NCI-H128 (cell line): ENCODE measurements at regions not wholly inside any gene's neighbourhood (a gene's known extent, or its start where the extent isn't known, plus 50 kb on each side); places are given as distances from the start of the nearest gene placed in this dataset.
A peak's percentile ranks its signal among the peaks of the same experiment; 100 is the strongest.

Experiments
- DNase-seq: peaks from one replicate; lab custom pipeline; 2025; ENCODE audit not compliant: unreplicated experiment; lab: John Stamatoyannopoulos, UW

GRCh38 chr3:88535563-88535962 lies 385.8 kb downstream of the C3orf38 start:
- DNase-seq = no peak

DNA sequence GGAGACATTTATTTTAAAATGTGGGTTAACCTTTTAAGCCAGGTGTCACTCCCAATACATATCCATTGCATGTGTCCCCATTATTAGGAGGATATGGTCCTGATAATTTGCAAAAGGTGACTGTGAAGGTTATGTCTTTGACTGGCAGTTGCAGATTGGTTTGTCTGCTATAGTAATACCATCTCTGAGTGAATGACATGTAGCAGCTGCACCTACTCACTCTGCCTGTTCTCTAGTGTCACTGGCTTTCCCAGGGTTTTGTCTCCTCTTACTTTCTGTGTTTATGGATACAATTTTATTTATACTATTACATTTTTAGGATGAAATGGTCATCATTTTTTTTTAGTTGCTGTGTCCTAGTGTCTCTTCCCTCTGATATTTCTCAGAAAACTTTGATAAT lies 393.2 kb downstream of the C3orf38 start:
- no peak for DNase-seq

DNA sequence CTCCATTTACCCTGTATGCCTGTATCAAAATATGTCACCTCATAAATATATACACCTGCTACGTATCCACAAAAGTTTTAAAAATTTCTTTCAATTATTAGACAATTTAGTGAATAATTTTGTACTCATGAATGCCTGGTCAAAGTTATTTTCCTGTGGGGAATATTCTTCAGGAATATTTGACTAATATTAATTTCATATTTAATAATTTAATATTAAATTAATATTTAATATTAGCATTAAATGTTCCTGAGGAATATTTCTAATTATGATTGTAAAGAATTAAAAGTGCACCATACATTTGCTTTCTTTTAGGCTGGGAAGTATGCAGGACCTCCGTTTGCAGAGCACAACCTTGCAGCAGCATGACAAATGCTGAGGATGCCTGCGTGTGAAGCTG lies 422.7 kb downstream of the C3orf38 start:
- DNase-seq = no peak

DNA sequence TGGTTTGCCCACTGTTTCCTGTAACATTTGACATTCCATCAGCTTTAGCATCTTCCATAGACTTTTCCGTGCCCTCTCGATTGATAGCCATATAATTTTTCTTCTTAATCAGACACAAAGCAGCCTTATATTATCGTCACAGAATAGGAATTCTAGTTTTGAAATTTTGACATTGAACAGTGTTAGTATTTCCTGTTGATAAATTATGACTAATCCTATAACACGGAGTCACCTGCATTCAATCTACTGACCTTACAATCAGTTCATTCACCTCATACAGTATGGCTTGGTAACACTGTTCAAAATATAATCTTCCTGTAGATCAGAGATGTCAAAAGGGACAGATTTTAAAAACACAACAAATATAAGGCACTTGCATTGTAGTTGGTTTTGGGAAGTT lies 423.7 kb downstream of the C3orf38 start:
- no peak for DNase-seq

DNA sequence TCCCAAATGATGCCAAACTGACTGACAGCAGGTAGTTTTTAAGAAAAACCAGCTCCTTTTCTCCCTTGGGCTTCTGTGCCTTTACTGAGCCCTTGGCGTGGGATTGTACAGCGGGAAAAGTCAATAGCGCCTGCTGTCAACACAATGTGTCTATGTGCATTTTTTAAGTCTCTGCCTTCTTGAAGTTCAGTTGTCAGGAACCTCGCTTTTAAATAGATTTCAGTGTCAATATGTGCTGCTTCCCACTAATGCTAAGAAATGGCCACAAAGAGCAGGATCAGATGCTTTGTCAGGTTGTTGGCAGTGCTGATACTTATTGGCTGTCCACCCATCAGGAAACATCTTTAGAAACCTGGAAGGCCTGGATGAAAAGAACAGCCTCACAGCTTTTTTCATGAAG lies 424.4 kb downstream of the C3orf38 start:
- no peak for DNase-seq

DNA sequence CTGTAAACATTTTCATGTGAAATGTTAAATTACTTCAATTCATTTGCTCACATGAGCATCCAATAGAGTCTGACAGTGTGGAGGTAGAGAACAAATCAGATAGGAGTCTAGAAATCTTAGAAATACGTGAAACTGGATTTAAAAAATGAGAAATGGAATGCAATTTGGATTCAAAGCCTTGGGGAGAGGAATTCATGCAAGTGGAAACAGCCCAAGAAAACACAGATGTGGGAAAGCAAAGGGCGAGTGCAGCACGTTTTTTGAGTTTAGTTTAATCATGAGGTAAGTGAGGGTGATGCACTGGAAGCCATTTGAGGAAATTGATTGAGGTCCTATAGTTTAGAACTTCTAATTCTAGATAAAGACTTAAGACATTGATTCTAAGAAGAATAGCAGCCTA lies 434.7 kb downstream of the C3orf38 start:
- no peak for DNase-seq

- DNase-seq = no peak
Measured at GRCh38 chr3:88586121-88586640, 436.4 kb downstream of the C3orf38 start.

DNA sequence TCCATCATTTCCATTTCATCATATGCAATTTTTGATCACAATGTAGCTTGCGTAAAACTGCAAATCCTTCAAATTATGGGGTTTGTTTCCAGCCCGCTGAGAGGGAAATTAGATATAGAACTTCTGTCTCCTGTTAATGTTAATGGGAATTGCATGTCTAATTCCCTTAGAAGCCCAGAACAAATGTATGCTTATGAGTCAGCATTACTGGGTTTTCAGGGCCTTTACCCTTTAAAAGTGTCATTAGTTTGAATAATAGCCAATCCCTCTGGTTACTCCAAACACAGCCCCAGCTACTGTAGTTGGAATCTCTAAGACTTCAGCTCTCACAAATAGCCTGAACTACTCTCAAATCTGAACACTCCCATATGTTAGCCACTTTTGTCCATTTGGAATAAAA lies 439.4 kb downstream of the C3orf38 start:
- DNase-seq = no peak

- no peak for DNase-seq
Measured at GRCh38 chr3:88595026-88595425, 445.3 kb downstream of the C3orf38 start.

- no peak for DNase-seq
Measured at GRCh38 chr3:88596451-88596850, 446.7 kb downstream of the C3orf38 start.

GRCh38 chr3:88610820-88611219 lies 461.1 kb downstream of the C3orf38 start:
- no peak for DNase-seq

- no peak for DNase-seq
Measured at GRCh38 chr3:88611826-88612326, 462.1 kb downstream of the C3orf38 start.

DNA sequence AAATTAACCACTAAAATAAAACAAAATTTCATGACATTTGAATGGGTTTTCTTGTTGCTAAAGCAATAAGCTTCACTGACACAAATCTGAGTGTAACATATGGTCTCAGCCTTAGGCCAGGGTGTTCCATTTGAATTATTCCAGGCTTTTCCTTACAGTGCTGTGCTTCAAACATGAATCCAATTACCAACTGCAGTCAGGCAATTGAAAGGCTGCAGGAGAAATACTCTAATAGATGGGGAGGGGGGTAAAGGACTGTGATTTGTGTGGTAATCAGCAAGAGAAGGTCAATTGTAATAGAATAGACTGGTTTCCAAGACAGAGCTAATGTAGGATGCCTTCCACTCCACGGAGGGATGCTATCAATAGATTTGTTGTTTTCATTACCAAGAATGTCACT lies 466.7 kb downstream of the C3orf38 start:
- DNase-seq = no peak

GRCh38 chr3:88617283-88617682 lies 467.5 kb downstream of the C3orf38 start:
- DNase-seq = no peak

GRCh38 chr3:88618021-88618645 lies 468.4 kb downstream of the C3orf38 start:
- peak; percentile 29 for DNase-seq

GRCh38 chr3:88621586-88621985 lies 471.8 kb downstream of the C3orf38 start:
- no peak for DNase-seq

- no peak for DNase-seq
Measured at GRCh38 chr3:88623709-88624108, 473.9 kb downstream of the C3orf38 start.

DNA sequence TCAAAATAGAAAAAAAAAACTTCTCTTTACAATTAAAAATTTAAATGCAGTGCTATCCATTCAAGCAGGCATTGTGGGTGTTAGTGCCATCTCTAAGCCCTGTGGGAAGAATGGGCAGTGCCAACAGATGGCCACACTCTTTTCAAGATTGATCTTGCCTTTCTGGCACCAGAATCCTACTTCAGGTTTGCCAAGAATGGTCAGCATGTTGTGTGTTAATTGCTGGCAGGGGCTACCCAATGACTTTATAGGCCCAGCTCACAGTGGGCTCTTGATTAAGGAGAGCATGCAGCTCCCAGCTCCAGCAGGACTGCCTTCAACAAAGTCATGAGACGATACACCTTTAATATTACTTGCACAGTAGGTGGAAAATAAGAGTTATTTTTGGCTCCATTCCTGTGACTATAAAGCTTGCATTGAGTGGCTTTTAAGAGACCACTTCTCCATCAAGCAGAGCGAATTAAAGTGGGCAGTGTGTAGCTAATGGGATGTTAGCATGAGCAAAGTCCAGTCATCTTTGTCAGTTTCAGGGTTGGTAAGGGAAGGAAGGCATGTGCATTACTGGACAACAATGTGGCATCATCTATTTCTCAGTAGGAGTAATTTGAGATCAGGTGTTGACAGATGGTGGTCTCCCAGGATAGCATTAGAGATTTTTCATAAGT lies 476.8 kb downstream of the C3orf38 start:
- peak; percentile 28 for DNase-seq

GRCh38 chr3:88628901-88629300 lies 478.5 kb upstream of the EPHA3 start:
- no peak for DNase-seq

DNA sequence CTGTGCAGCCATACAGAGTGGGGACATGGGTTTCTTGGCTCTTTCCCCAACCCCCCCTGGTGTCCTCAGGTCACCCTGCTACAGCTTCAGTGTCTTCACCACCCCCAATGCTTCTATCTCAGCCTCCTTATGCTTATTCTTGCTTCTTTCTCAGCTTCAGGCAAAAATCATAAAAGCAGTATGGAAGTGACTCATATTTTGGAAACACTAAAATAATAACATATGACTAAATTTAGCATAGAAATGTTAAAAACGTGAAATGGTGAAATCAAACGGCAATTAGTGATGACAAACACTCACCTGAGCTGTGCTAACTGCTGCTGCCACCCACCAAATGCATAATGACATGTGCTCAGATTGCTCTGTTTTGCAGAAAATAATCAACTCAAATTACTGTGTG lies 475.2 kb upstream of the EPHA3 start:
- no peak for DNase-seq

- DNase-seq = no peak
Measured at GRCh38 chr3:88640581-88640980, 466.8 kb upstream of the EPHA3 start.

- DNase-seq = no peak
Measured at GRCh38 chr3:88641033-88641604, 466.3 kb upstream of the EPHA3 start.
